HCT116 (cell line): ENCODE measurements at regions not wholly inside any gene's neighbourhood (a gene's known extent, or its start where the extent isn't known, plus 50 kb on each side); places are given as distances from the start of the nearest gene placed in this dataset.

Source experiments
- ATAC-seq: fragments of 200-7000 bp; cut with Tn5 transposase; 2 replicates; pipeline ENCODE4 v1.9.1; 2020; ENCODE audit warnings: mild to moderate bottlenecking, moderate library complexity
- BruUV-seq: library from RNA; stranded (reverse); fragments of 400-500 nt; replicated peaks from 2 replicates; lab custom pipeline; 2021; lab: Mats Ljungman, UMichigan
- CTCF ChIA-PET: fragments of 300-600 bp; sonication (Branson Sonifier 250); formaldehyde crosslinking; loops from one replicate; lab custom pipeline; 2021; ENCODE audit warnings: antibody characterized with exemption; lab: Charles Lee
- POLR2A ChIA-PET: fragments of 300-600, 350-600 bp; sonication (Branson Sonifier 250); formaldehyde crosslinking; loops from one replicate; lab custom pipeline; 2021; ENCODE audit warnings: antibody characterized with exemption; lab: Charles Lee
- RAD21 ChIA-PET, 2 experiments: fragments of 300-600 bp; sonication (Branson Sonifier 250); formaldehyde crosslinking; loops; one replicate each; lab custom pipeline; 2023; ENCODE audit warnings: low total read pairs in 2 of 2; ENCODE audit not compliant: uncharacterized antibody in 2 of 2, unreplicated experiment in 2 of 2, low non-redundant PET in 1 of 2; lab: Charles Lee
- DNase-seq: peaks from one replicate; pipeline ENCODE4 v3.0.0-alpha.2; 2010; ENCODE audit warnings: low read depth, low spot score
- H2AFZ ChIP-seq: fragments of 200-600 bp; shearing (Covaris generic), sonication (generic); 2 replicates; pipeline ENCODE4 v1.6.1; 2017; ENCODE audit warnings: low read depth, mixed run types, mixed read lengths, antibody characterized with exemption, low read length; ENCODE audit not compliant: poor library complexity, severe bottlenecking
- H3K27ac ChIP-seq: 2 replicates; pipeline ENCODE4 v1.5.1; 2012; ENCODE audit warnings: low read depth, low read length
- H3K27me3 ChIP-seq: fragments of 200-600 bp; sonication (generic); 2 replicates; pipeline ENCODE4 v1.6.1; 2016; ENCODE audit warnings: mixed run types, low read length, mixed read lengths; ENCODE audit not compliant: insufficient read depth
- H3K36me3 ChIP-seq, 2 experiments: fragments of 200-500 bp in 1 of 2; fragments of 200-600 bp in 1 of 2; sonication (Bioruptor generic) in 1 of 2; sonication (generic) in 1 of 2; 2 replicates each; pipeline versions ENCODE4 v1.5.1 to v1.6.1; 2014 to 2016; ENCODE audit warnings: low read length in 2 of 2, inconsistent platforms in 1 of 2, mixed read lengths in 1 of 2, mixed run types in 1 of 2; ENCODE audit not compliant: insufficient read depth in 2 of 2, control insufficient read depth in 1 of 2
- H3K4me1 ChIP-seq, 2 experiments: fragments of 200-600 bp in 1 of 2; sonication (generic) in 1 of 2; 2 replicates each; pipeline versions ENCODE4 v1.5.1 to v1.6.1; 2012 to 2017; ENCODE audit warnings: low read length in 2 of 2, inconsistent platforms in 1 of 2, mild to moderate bottlenecking in 1 of 2, mixed read lengths in 1 of 2, mixed run types in 1 of 2, moderate library complexity in 1 of 2; ENCODE audit not compliant: insufficient read depth in 2 of 2, control insufficient read depth in 1 of 2
- H3K4me2 ChIP-seq: fragments of 200-600 bp; sonication (generic); 2 replicates; pipeline ENCODE4 v1.6.1; 2017; ENCODE audit warnings: mixed run types, low read length, mixed read lengths
- H3K4me3 ChIP-seq, 2 experiments: fragments of 200-600 bp in 1 of 2; sonication (generic) in 1 of 2; replicated peaks in 1 of 2; 2 replicates each; pipeline ENCODE4 v1.5.1; 2011 to 2016; ENCODE audit warnings: low read length in 2 of 2, control low read depth in 1 of 2, low read depth in 1 of 2, mild to moderate bottlenecking in 1 of 2, mixed read lengths in 1 of 2, mixed run types in 1 of 2
- H3K79me2 ChIP-seq: fragments of 200-600 bp; sonication (generic); 2 replicates; pipeline ENCODE4 v1.6.1; 2017; ENCODE audit warnings: mild to moderate bottlenecking, mixed run types, low read length, moderate library complexity, mixed read lengths; ENCODE audit not compliant: insufficient read depth
- H3K9ac ChIP-seq: fragments of 200-600 bp; sonication (generic); 2 replicates; pipeline ENCODE4 v1.6.1; 2016; ENCODE audit warnings: low read length, mixed read lengths
- H3K9me2 ChIP-seq: fragments of 200-600 bp; sonication (generic), shearing (Covaris generic); 2 replicates; pipeline ENCODE4 v1.6.1; 2017; ENCODE audit warnings: mixed run types, mild to moderate bottlenecking, moderate library complexity; ENCODE audit not compliant: insufficient read depth
- H3K9me3 ChIP-seq, 2 experiments: fragments of 200-500 bp in 1 of 2; fragments of 200-600 bp in 1 of 2; sonication (Bioruptor generic) in 1 of 2; sonication (generic) in 1 of 2; 2 replicates each; pipeline ENCODE4 v1.6.1; 2014 to 2017; ENCODE audit warnings: low read length in 2 of 2, mixed read lengths in 2 of 2, inconsistent platforms in 1 of 2, low read depth in 1 of 2, mild to moderate bottlenecking in 1 of 2, mixed run types in 1 of 2, moderate library complexity in 1 of 2; ENCODE audit not compliant: control insufficient read depth in 1 of 2, insufficient read depth in 1 of 2
- H4K20me1 ChIP-seq: fragments of 200-600 bp; sonication (generic), shearing (Covaris generic); 2 replicates; pipeline ENCODE4 v1.6.1; 2017; ENCODE audit warnings: mixed run types, mild to moderate bottlenecking, moderate library complexity; ENCODE audit not compliant: insufficient read depth
- EZH2phosphoT487 ChIP-seq: fragments of 200-600 bp; IDR thresholded peaks from 2 replicates; pipeline ENCODE4 v1.6.1; 2018; ENCODE audit warnings: antibody characterized with exemption, borderline replicate concordance
- POLR2A ChIP-seq: IDR thresholded peaks from 2 replicates; pipeline ENCODE4 v1.7.0; 2011; ENCODE audit warnings: borderline replicate concordance; ENCODE audit not compliant: insufficient read depth, insufficient read length; ENCODE audit errors: extremely low read depth
- TCF7L2 ChIP-seq: IDR thresholded peaks from 2 replicates; pipeline ENCODE4 v1.7.0; 2011; ENCODE audit warnings: borderline replicate concordance, inconsistent platforms; ENCODE audit not compliant: insufficient read depth, insufficient read length; ENCODE audit errors: extremely low read depth
- intact Hi-C: fragments of 100-400 bp; cut with micrococcal nuclease; formaldehyde crosslinking; loops from 2 replicates; pipeline ENCODE4 v1.10.0; 2022
- TF ChIP-seq, protein P1 (sequence below): IDR thresholded peaks from 2 replicates; pipeline ENCODE4 v1.6.1; 2012
- TF ChIP-seq, protein P2 (sequence below): IDR thresholded peaks from 2 replicates; pipeline ENCODE4 v1.6.1; 2012
- TF ChIP-seq, protein P3 (sequence below): IDR thresholded peaks from 2 replicates; pipeline ENCODE4 v1.6.1; 2012; ENCODE audit warnings: low read depth
- TF ChIP-seq, protein P4 (sequence below): IDR thresholded peaks from 2 replicates; pipeline ENCODE4 v1.6.1; 2011; ENCODE audit warnings: mild to moderate bottlenecking, low read length, moderate library complexity; ENCODE audit not compliant: insufficient replicate concordance; ENCODE audit errors: extremely low read depth

DNA sequence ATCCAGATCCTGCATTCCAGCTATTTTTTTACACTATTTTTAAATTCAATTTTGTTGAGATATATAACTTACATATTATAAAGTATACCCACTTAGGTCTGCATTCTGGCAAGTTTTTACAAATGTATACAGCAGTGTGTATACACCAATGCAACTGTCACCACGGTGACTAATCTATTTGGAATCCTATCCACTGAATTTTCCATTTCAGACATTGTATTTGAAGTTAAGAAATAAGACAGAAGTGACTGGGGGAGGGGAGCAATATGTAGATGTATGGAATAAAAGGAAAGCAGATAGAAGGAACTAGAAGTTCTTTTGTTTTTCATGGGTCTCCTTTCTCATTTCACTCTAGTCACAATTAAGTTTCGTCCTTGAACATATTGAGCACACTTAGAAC is 431.5 kb upstream of the CHRM3 start:
- no TSS peak for BruUV-seq
- Histone ChIP-seq H3K4me2 (no peak overlapping the region), H3K4me3 (no peak overlapping the region), H2AFZ (no peak overlapping the region), H3K79me2 (no peaks in the 10 kb centered on the region), H3K36me3 (no peaks in the 10 kb centered on the region), H3K4me1 (no peaks in the 10 kb centered on the region), H3K9me3 (peaks cover 4 to 18% of the 10 kb centered on the region in 2 experiments; a peak in 2 of 4 replicates), H4K20me1 (no peaks in the 10 kb centered on the region), H3K27ac (no peak overlapping the region), H3K9ac (no peak overlapping the region), H3K27me3 (no peaks in the 10 kb centered on the region), H3K9me2 (no peaks in the 10 kb centered on the region)
- TF ChIP-seq, protein P1, sequence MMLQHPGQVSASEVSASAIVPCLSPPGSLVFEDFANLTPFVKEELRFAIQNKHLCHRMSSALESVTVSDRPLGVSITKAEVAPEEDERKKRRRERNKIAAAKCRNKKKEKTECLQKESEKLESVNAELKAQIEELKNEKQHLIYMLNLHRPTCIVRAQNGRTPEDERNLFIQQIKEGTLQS = no peak
- no peak for TF ChIP-seq EZH2phosphoT487
- TF ChIP-seq, protein P2, sequence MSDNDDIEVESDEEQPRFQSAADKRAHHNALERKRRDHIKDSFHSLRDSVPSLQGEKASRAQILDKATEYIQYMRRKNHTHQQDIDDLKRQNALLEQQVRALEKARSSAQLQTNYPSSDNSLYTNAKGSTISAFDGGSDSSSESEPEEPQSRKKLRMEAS = no peak
- no peak for DNase-seq
- RAD21 ChIA-PET = no interaction called here
- no peak for ATAC-seq
- POLR2A ChIA-PET = no interaction called here
- intact Hi-C loops = no loop called here
- CTCF ChIA-PET = no interaction called here

DNA sequence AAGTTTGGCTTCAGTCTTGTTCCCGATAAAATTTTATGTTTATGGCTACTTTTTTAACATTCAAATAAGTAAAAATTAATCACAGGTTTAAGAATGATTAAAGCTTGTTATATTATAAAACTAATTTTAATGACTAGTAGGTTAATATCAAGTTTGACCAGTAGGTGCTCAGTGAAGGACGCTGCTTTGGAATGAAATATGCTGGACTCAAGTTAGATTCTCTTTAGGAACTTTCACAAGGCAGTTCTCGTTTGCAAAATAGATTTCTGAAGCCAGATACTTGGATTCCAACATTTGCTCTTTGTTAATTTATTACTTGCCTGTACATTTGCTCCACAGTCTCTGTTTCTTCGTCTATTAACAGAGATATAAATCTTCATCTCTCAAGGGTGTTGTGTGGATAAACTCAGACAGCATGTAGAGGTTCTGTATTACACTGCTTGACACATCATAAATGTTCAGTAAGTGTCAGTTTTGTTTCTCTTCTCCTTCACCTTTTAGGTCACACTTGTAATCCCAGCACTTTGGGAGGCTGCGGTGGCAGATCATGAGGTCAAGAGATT is 432.8 kb upstream of the CHRM3 start:
- H3K4me2 ChIP-seq = no peak overlapping the region
- H3K27ac ChIP-seq = no peak overlapping the region
- H3K9me3 ChIP-seq = peaks cover 6 to 16% of the 10 kb centered on the region in 2 experiments; a peak in 2 of 4 replicates
- no peak overlapping the region for H2AFZ ChIP-seq
- RAD21 ChIA-PET = no interaction called here
- DNase-seq (no peak), ATAC-seq (no peak)
- CTCF ChIA-PET = no interaction called here
- intact Hi-C loops = no loop called here
- no peaks in the 10 kb centered on the region for H4K20me1 ChIP-seq
- no peak overlapping the region for H3K9ac ChIP-seq
- no peaks in the 10 kb centered on the region for H3K27me3 ChIP-seq
- POLR2A ChIA-PET = no interaction called here
- H3K36me3 ChIP-seq = no peaks in the 10 kb centered on the region
- H3K4me1 ChIP-seq = no peaks in the 10 kb centered on the region
- no peak overlapping the region for H3K4me3 ChIP-seq
- no peaks in the 10 kb centered on the region for H3K79me2 ChIP-seq
- BruUV-seq = no TSS peak
- H3K9me2 ChIP-seq = no peaks in the 10 kb centered on the region
- no peak for TF ChIP-seq POLR2A
- TF ChIP-seq, protein P3, sequence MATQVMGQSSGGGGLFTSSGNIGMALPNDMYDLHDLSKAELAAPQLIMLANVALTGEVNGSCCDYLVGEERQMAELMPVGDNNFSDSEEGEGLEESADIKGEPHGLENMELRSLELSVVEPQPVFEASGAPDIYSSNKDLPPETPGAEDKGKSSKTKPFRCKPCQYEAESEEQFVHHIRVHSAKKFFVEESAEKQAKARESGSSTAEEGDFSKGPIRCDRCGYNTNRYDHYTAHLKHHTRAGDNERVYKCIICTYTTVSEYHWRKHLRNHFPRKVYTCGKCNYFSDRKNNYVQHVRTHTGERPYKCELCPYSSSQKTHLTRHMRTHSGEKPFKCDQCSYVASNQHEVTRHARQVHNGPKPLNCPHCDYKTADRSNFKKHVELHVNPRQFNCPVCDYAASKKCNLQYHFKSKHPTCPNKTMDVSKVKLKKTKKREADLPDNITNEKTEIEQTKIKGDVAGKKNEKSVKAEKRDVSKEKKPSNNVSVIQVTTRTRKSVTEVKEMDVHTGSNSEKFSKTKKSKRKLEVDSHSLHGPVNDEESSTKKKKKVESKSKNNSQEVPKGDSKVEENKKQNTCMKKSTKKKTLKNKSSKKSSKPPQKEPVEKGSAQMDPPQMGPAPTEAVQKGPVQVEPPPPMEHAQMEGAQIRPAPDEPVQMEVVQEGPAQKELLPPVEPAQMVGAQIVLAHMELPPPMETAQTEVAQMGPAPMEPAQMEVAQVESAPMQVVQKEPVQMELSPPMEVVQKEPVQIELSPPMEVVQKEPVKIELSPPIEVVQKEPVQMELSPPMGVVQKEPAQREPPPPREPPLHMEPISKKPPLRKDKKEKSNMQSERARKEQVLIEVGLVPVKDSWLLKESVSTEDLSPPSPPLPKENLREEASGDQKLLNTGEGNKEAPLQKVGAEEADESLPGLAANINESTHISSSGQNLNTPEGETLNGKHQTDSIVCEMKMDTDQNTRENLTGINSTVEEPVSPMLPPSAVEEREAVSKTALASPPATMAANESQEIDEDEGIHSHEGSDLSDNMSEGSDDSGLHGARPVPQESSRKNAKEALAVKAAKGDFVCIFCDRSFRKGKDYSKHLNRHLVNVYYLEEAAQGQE = no peak
- TF ChIP-seq, protein P4, sequence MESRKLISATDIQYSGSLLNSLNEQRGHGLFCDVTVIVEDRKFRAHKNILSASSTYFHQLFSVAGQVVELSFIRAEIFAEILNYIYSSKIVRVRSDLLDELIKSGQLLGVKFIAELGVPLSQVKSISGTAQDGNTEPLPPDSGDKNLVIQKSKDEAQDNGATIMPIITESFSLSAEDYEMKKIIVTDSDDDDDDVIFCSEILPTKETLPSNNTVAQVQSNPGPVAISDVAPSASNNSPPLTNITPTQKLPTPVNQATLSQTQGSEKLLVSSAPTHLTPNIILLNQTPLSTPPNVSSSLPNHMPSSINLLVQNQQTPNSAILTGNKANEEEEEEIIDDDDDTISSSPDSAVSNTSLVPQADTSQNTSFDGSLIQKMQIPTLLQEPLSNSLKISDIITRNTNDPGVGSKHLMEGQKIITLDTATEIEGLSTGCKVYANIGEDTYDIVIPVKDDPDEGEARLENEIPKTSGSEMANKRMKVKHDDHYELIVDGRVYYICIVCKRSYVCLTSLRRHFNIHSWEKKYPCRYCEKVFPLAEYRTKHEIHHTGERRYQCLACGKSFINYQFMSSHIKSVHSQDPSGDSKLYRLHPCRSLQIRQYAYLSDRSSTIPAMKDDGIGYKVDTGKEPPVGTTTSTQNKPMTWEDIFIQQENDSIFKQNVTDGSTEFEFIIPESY = no peak
- TF ChIP-seq TCF7L2 = no peak
